GM21737 (cell line): ENCODE measurements at regions not wholly inside any gene's neighbourhood (a gene's known extent, or its start where the extent isn't known, plus 50 kb on each side); places are given as distances from the start of the nearest gene placed in this dataset.

Experiments
- ATAC-seq: cut with Tn5 transposase; IDR thresholded peaks from one replicate; pipeline ENCODE4 v1.9.1; 2021; ENCODE audit warnings: mild to moderate bottlenecking, moderate library complexity; ENCODE audit not compliant: unreplicated experiment

- ATAC-seq, result no peak
Observed at GRCh38 chr5:123755653-123756317, 243.8 kb downstream of the CSNK1G3 start.

GRCh38 chr5:123754908-123755307, 242.9 kb downstream of the CSNK1G3 start:
- ATAC-seq, result no peak

- ATAC-seq, result no peak
Observed at GRCh38 chr5:123753937-123754891, 242.2 kb downstream of the CSNK1G3 start.

- ATAC-seq, result no peak
Observed at GRCh38 chr5:123753180-123753936, 241.4 kb downstream of the CSNK1G3 start.

GRCh38 chr5:123752552-123753179, 240.7 kb downstream of the CSNK1G3 start:
- ATAC-seq, result no peak

- ATAC-seq, result no peak
Observed at GRCh38 chr5:123751670-123752069, 239.7 kb downstream of the CSNK1G3 start.

- no peak for ATAC-seq
Observed at GRCh38 chr5:123748239-123748638, 236.3 kb downstream of the CSNK1G3 start.

- no peak for ATAC-seq
Observed at GRCh38 chr5:123746683-123747360, 234.8 kb downstream of the CSNK1G3 start.

- ATAC-seq, result no peak
Observed at GRCh38 chr5:123743990-123744583, 232.1 kb downstream of the CSNK1G3 start.

GRCh38 chr5:123735384-123735783, 223.4 kb downstream of the CSNK1G3 start:
- ATAC-seq, result no peak

GRCh38 chr5:123732257-123732656, 220.3 kb downstream of the CSNK1G3 start:
- no peak for ATAC-seq

- ATAC-seq, result no peak
Observed at GRCh38 chr5:123722451-123722850, 210.5 kb downstream of the CSNK1G3 start.

GRCh38 chr5:123721675-123722276, 209.8 kb downstream of the CSNK1G3 start:
- no peak for ATAC-seq

GRCh38 chr5:123720955-123721354, 209.0 kb downstream of the CSNK1G3 start:
- no peak for ATAC-seq

GRCh38 chr5:123720339-123720738, 208.4 kb downstream of the CSNK1G3 start:
- no peak for ATAC-seq

GRCh38 chr5:123719004-123719403, 207.0 kb downstream of the CSNK1G3 start:
- no peak for ATAC-seq

GRCh38 chr5:123718238-123718637, 206.3 kb downstream of the CSNK1G3 start:
- no peak for ATAC-seq

GRCh38 chr5:123717139-123717538, 205.2 kb downstream of the CSNK1G3 start:
- no peak for ATAC-seq

- ATAC-seq, result no peak
Observed at GRCh38 chr5:123710031-123710430, 198.1 kb downstream of the CSNK1G3 start.
